Ectodermal cell (in vitro differentiated cells): ENCODE measurements at regions not wholly inside any gene's neighbourhood (a gene's known extent, or its start where the extent isn't known, plus 50 kb on each side); places are given as distances from the start of the nearest gene placed in this dataset.

ENCODE experiments used
- H3K27ac ChIP-seq: 2 replicates; pipeline ENCODE4 v1.7.0; 2013; ENCODE audit warnings: mild to moderate bottlenecking, low read depth, low read length; ENCODE audit not compliant: insufficient read depth, poor library complexity, severe bottlenecking
- H3K27me3 ChIP-seq: 2 replicates; pipeline ENCODE4 v1.7.0; 2013; ENCODE audit warnings: mild to moderate bottlenecking, low read length; ENCODE audit not compliant: insufficient read depth, control insufficient read depth, poor library complexity, severe bottlenecking
- H3K36me3 ChIP-seq: one replicate; pipeline ENCODE4 v1.7.0; 2013; ENCODE audit warnings: low read length; ENCODE audit not compliant: control insufficient read depth, insufficient read depth
- H3K4me1 ChIP-seq: one replicate; pipeline ENCODE4 v1.7.0; 2013; ENCODE audit warnings: low read length; ENCODE audit not compliant: control insufficient read depth, insufficient read depth
- H3K4me3 ChIP-seq: 2 replicates; pipeline ENCODE4 v1.7.0; 2013; ENCODE audit warnings: low read depth, low read length, control low read depth; ENCODE audit not compliant: insufficient read depth
- H3K9me3 ChIP-seq: 2 replicates; pipeline ENCODE4 v1.7.0; 2013; ENCODE audit warnings: mild to moderate bottlenecking, low read length, moderate library complexity; ENCODE audit not compliant: control insufficient read depth
- whole genome bisulfite sequencing, 2 experiments: methylation state at CpG; one replicate each; pipeline ENCODE4 v1.1.7; 2013; ENCODE audit warnings: missing lambda C conversion rate in 2 of 2; 5-methylcytosine and 5-hydroxymethylcytosine counted together

GRCh38 chr5:155309021-155309746 is 295.6 kb downstream of the KIF4B start:
- H3K4me3 ChIP-seq = no peak overlapping the region
- no peaks in the 10 kb centered on the region for H3K9me3 ChIP-seq
- no peaks in the 10 kb centered on the region for H3K36me3 ChIP-seq
- WGBS, 2 experiments = 81 to 100% methylated on average over 2 to 4 of the region's 4 CpGs
- H3K4me1 ChIP-seq = no peaks in the 10 kb centered on the region
- H3K27ac ChIP-seq = no peak overlapping the region
- no peaks in the 10 kb centered on the region for H3K27me3 ChIP-seq

GRCh38 chr5:155311721-155312120 is 298.2 kb downstream of the KIF4B start:
- H3K4me1 ChIP-seq = no peaks in the 10 kb centered on the region
- no peaks in the 10 kb centered on the region for H3K36me3 ChIP-seq
- H3K9me3 ChIP-seq = no peaks in the 10 kb centered on the region
- 100% methylated on average over 1 of the region's 1 CpG for WGBS, 2 experiments
- no peaks in the 10 kb centered on the region for H3K27me3 ChIP-seq
- no peak overlapping the region for H3K27ac ChIP-seq
- H3K4me3 ChIP-seq = no peak overlapping the region

GRCh38 chr5:155313518-155313917 is 300.0 kb downstream of the KIF4B start:
- no peaks in the 10 kb centered on the region for H3K27me3 ChIP-seq
- WGBS, 2 experiments = 93 to 100% methylated on average over 2 of the region's 2 CpGs
- H3K4me1 ChIP-seq = no peaks in the 10 kb centered on the region
- H3K4me3 ChIP-seq = no peak overlapping the region
- H3K36me3 ChIP-seq = no peaks in the 10 kb centered on the region
- H3K9me3 ChIP-seq = no peaks in the 10 kb centered on the region
- no peak overlapping the region for H3K27ac ChIP-seq

- 77 to 82% methylated on average over 12 of the region's 12 CpGs for WGBS, 2 experiments
- no peaks in the 10 kb centered on the region for H3K36me3 ChIP-seq
- no peak overlapping the region for H3K27ac ChIP-seq
- no peaks in the 10 kb centered on the region for H3K4me1 ChIP-seq
- no peak overlapping the region for H3K4me3 ChIP-seq
- H3K9me3 ChIP-seq = no peaks in the 10 kb centered on the region
- H3K27me3 ChIP-seq = no peaks in the 10 kb centered on the region
Observed at GRCh38 chr5:155316070-155316714, 302.6 kb downstream of the KIF4B start.

GRCh38 chr5:155332618-155333017 is 319.1 kb downstream of the KIF4B start:
- WGBS, 2 experiments = 91 to 95% methylated on average over 5 of the region's 5 CpGs

GRCh38 chr5:155342956-155343355 is 329.4 kb downstream of the KIF4B start:
- Histone ChIP-seq H3K9me3 (no peaks in the 10 kb centered on the region), H3K4me3 (no peak overlapping the region), H3K27me3 (no peaks in the 10 kb centered on the region), H3K4me1 (no peaks in the 10 kb centered on the region), H3K27ac (no peak overlapping the region), H3K36me3 (no peaks in the 10 kb centered on the region)
- WGBS, 2 experiments = 70 to 81% methylated on average over 2 of the region's 2 CpGs

More at GRCh38 chr5:155332618-155333017, 319.1 kb downstream of the KIF4B start:
- no peaks in the 10 kb centered on the region for H3K27me3 ChIP-seq
- no peaks in the 10 kb centered on the region for H3K36me3 ChIP-seq
- H3K4me3 ChIP-seq = no peak overlapping the region
- no peaks in the 10 kb centered on the region for H3K4me1 ChIP-seq
- no peak overlapping the region for H3K27ac ChIP-seq
- H3K9me3 ChIP-seq = no peaks in the 10 kb centered on the region

GRCh38 chr5:155343468-155343867 is 329.9 kb downstream of the KIF4B start:
- H3K27ac ChIP-seq = no peak overlapping the region
- no peak overlapping the region for H3K4me3 ChIP-seq
- 93 to 100% methylated on average over 1 of the region's 1 CpG for WGBS, 2 experiments
- no peaks in the 10 kb centered on the region for H3K36me3 ChIP-seq
- no peaks in the 10 kb centered on the region for H3K27me3 ChIP-seq
- H3K9me3 ChIP-seq = no peaks in the 10 kb centered on the region
- no peaks in the 10 kb centered on the region for H3K4me1 ChIP-seq

- no peak overlapping the region for H3K4me3 ChIP-seq
- no peaks in the 10 kb centered on the region for H3K9me3 ChIP-seq
- H3K4me1 ChIP-seq = no peaks in the 10 kb centered on the region
- H3K36me3 ChIP-seq = no peaks in the 10 kb centered on the region
- H3K27me3 ChIP-seq = no peaks in the 10 kb centered on the region
- no peak overlapping the region for H3K27ac ChIP-seq
Observed at GRCh38 chr5:155353231-155353630, 339.7 kb downstream of the KIF4B start.

- Histone ChIP-seq H3K27me3 (no peaks in the 10 kb centered on the region), H3K9me3 (no peaks in the 10 kb centered on the region), H3K27ac (no peak overlapping the region), H3K4me3 (no peak overlapping the region), H3K36me3 (no peaks in the 10 kb centered on the region), H3K4me1 (no peaks in the 10 kb centered on the region)
- WGBS, 2 experiments = 96 to 99% methylated on average over 4 of the region's 4 CpGs
Observed at GRCh38 chr5:155366096-155366495, 352.5 kb downstream of the KIF4B start.

GRCh38 chr5:155367841-155368240 is 354.3 kb downstream of the KIF4B start:
- H3K27me3 ChIP-seq = no peaks in the 10 kb centered on the region
- no peaks in the 10 kb centered on the region for H3K4me1 ChIP-seq
- no peak overlapping the region for H3K27ac ChIP-seq
- no peaks in the 10 kb centered on the region for H3K36me3 ChIP-seq
- WGBS, 2 experiments = 91 to 100% methylated on average over 2 to 4 of the region's 4 CpGs
- no peak overlapping the region for H3K4me3 ChIP-seq
- H3K9me3 ChIP-seq = no peaks in the 10 kb centered on the region
